Effector CD4-positive, alpha-beta T cell (primary cell): ENCODE measurements at regions not wholly inside any gene's neighbourhood (a gene's known extent, or its start where the extent isn't known, plus 50 kb on each side); places are given as distances from the start of the nearest gene placed in this dataset.
"Not testable (repeated sequence)": the region's sequence is repeated elsewhere in the genome, so short reads cannot be mapped to it uniquely, and the experiment has no call there.

ENCODE experiments used
- DNase-seq: peaks from one replicate; pipeline ENCODE4 v3.0.0-alpha.2; 2020

DNA sequence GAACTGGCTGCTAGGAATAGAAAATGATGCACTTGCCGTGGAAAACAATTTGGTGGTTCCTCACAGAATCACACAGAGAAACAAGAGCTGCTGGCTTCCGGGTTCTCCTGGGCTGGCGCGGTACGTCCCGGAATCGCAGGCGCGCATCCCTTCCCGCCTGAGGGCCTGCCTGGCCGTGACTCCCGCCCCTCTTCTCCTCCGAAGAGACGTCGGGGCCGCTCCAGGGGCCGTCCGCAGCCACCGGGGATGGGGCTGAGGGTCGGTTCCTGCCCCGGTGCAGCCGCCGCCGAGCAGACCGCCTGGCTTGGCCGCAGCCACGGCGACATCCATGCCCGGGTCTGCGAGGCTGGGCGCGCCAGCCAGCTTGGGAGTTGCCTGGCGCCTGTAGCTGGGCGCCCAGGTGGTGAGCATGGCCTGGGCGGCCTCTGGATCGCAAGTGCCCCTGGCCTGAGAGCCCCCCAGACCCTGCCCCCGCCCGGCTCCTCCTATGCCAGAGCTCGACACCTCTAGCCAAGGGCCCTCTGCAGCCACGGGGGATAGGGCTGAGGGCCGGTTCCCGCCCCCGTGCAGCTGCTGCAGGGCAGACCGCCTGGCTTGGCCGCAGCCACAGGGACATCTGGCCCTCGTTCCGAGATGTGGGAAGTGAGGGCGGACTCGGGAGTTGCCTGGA lies 83.9 kb upstream of the ZNG1F start:
- DNase-seq = peak; percentile 5

DNA sequence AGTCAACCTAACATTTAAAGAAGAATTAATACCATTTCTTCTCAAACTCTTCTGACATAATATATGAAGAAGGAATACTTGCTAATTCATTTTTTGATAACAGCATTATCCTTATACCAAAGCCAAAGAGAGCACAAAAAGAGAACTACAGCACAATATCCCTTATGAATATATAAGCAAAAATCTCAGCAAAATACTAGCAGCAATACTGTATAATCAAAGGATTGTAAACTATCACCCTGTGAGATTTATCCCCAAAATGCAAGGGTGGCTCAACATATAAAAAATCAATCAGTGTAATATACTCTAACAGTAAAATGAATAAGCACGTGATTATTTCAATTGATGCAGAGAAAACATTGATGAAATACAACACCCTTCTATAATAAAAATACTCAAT lies 81.9 kb upstream of the ZNG1F start:
- not testable (repeated sequence) for DNase-seq

DNA sequence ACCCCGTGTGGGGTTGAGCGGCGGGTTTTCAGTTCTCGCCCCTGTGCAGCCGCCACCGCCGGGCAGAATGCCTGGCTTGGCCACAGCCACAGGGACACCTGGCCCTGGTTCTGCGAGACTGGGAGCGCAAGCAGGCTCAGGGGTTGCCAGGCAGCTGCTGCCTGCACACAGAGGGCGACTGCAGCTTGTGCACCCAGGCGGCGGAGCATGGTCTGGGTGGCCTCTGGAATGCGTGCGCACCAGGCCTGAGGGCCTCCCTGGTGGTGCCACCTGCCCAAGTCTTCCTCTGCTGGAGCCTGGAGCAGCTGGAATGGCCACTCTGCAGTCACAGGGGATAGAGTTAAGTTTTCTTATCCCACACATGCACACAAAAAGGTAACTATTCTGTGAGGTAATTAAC lies 80.4 kb upstream of the ZNG1F start:
- not testable (repeated sequence) for DNase-seq

GRCh38 chr9:41269054-41269453 lies 79.9 kb upstream of the ZNG1F start:
- DNase-seq = peak; percentile 1

- DNase-seq = not testable (repeated sequence)
Observed at GRCh38 chr9:41266602-41267001, 77.5 kb upstream of the ZNG1F start.

- DNase-seq = not testable (repeated sequence)
Observed at GRCh38 chr9:41266000-41266399, 76.9 kb upstream of the ZNG1F start.

DNA sequence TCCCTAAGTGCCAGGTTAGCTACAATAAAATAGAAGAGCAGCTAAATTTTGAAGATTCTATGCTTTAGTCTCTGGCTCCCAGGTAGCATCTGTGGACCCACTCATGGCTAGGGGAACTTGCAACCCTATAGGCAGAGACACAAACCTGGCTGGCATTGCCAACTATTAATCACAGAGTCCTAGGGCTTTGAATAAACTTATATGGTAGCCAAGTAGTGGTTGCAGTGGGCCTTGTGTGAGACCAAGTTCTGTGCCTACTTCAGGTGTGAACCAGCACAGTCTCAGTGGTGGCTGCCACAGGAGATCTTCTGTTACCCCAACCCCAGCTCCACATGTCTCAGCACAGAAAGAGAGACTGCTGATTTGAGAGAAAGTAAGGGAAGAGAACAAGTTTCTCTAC lies 62.9 kb upstream of the ZNG1F start:
- not testable (repeated sequence) for DNase-seq

DNA sequence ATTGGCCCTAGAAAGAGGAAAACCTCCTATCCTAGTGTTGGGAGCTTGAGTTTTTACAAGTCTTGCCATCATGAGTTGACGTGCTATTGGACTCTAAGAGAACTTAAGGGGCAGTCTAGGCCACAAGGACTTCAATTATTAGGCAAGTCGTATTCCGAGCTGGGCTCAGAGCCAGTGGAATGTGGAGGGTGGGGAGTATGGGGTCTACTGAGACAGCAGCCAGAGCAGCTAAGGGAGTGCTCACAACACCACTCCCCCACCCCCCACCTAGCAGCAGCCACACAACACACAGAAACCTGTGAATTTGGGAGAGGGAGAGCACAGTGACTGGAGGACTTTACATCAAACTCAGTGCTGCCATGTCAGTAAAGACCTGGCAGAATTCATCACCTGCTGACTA lies 62.0 kb upstream of the ZNG1F start:
- not testable (repeated sequence) for DNase-seq

DNA sequence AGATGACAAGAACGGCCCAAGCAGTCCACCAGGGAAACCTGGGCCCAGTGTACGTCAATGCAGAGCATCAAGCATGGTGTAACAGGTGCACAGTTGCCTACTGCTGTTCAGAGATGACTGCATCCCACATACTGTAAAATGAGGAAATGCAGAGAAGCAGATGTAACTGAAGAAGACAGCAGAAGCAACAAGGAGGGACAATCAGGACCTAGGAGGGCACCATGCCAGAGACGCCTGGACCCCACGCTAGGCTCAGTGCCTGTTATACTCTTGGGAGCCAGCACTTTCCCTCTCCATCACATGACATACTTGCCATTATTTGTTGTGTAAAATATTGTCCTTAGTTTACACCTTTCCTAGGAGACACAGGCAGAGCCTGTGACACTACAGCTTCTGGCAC lies 57.6 kb upstream of the ZNG1F start:
- DNase-seq = not testable (repeated sequence)
